Prostate gland (tissue), 2 donors: ENCODE measurements at regions not wholly inside any gene's neighbourhood (a gene's known extent, or its start where the extent isn't known, plus 50 kb on each side); places are given as distances from the start of the nearest gene placed in this dataset.

Source experiments
- DNase-seq: peaks from one replicate; pipeline ENCODE4 v3.0.0-alpha.2; 2019; ENCODE audit warnings: low spot score
- H3K27ac ChIP-seq, 2 donors: fragments of 200-600 bp; sonication (generic); 2 replicates each; pipeline ENCODE4 v1.5.1; 2017 to 2019
- H3K27me3 ChIP-seq: fragments of 200-600 bp; sonication (generic); replicated peaks from 2 replicates; pipeline ENCODE4 v1.5.1; 2019; ENCODE audit not compliant: insufficient read depth
- H3K36me3 ChIP-seq, 2 donors: fragments of 200-600 bp; sonication (generic); 1 replicate in 1 of 2; 2 replicates in 1 of 2; pipeline versions ENCODE4 v1.5.1 to v1.8.1; 2017 to 2019
- H3K4me1 ChIP-seq: fragments of 200-600 bp; sonication (generic); replicated peaks from 2 replicates; pipeline ENCODE4 v1.5.1; 2019
- H3K4me3 ChIP-seq, 2 donors: fragments of 200-600 bp; sonication (generic); 2 replicates each; pipeline ENCODE4 v1.5.1; 2017 to 2019
- H3K9me3 ChIP-seq: fragments of 200-600 bp; sonication (generic); 2 replicates; pipeline ENCODE4 v1.5.1; 2017
- CTCF ChIP-seq, 4 experiments: fragments of 200-600 bp in 2 of 4; fragments of 450-650 bp in 2 of 4; sonication (generic) in 2 of 4; IDR thresholded peaks; 1 replicate in 3 of 4; 2 replicates in 1 of 4; pipeline ENCODE4 v1.5.1; 2016 to 2019; ENCODE audit warnings: antibody characterized with exemption in 4 of 4, mild to moderate bottlenecking in 2 of 4, moderate library complexity in 2 of 4
- POLR2A ChIP-seq: fragments of 450-650 bp; IDR thresholded peaks from one replicate; pipeline ENCODE4 v1.6.1; 2016; ENCODE audit warnings: antibody characterized with exemption, mild to moderate bottlenecking
- POLR2AphosphoS5 ChIP-seq: sonication (generic); formaldehyde crosslinking; IDR thresholded peaks from one replicate; pipeline ENCODE4 v1.6.1; 2017; ENCODE audit warnings: antibody characterized with exemption
- WGBS: methylation state at CpG from one replicate; pipeline ENCODE4 v1.1.5; 2018; 5-methylcytosine and 5-hydroxymethylcytosine counted together
- intact Hi-C: fragments of 100-400 bp; cut with DNase I; formaldehyde crosslinking; loops from one replicate; pipeline ENCODE4 v1.14.2; 2022

- TF ChIP-seq POLR2AphosphoS5 (no peak), POLR2A (no peak), CTCF (IDR thresholded peaks at IDR 0.05) (no peak)
- DNase-seq = no peak
- H3K4me3 ChIP-seq = no peak overlapping the region
- H3K27me3 ChIP-seq = no peaks in the 10 kb centered on the region
- WGBS = 89% methylated on average over 4 of the region's 4 CpGs
- H3K9me3 ChIP-seq = no peaks in the 10 kb centered on the region
- no peaks in the 10 kb centered on the region for H3K4me1 ChIP-seq
- H3K36me3 ChIP-seq = no peaks in the 10 kb centered on the region
- intact Hi-C loops = no loop called here
- H3K27ac ChIP-seq = no peak overlapping the region
These were observed 315.6 kb upstream of the THBS1 start for GRCh38 chr15:39265261-39265660.

GRCh38 chr15:39266890-39267289, 314.0 kb upstream of the THBS1 start:
- WGBS = 44% methylated on average over 1 of the region's 1 CpG
- H3K36me3 ChIP-seq = no peaks in the 10 kb centered on the region
- no peak overlapping the region for H3K4me3 ChIP-seq
- no peaks in the 10 kb centered on the region for H3K4me1 ChIP-seq
- TF ChIP-seq POLR2A = no peak
- TF ChIP-seq POLR2AphosphoS5 = no peak
- TF ChIP-seq CTCF (IDR thresholded peaks at IDR 0.05) = no peak
- H3K27me3 ChIP-seq = no peaks in the 10 kb centered on the region
- H3K9me3 ChIP-seq = no peaks in the 10 kb centered on the region
- no peak overlapping the region for H3K27ac ChIP-seq
- intact Hi-C loops = no loop called here
- no peak for DNase-seq

- intact Hi-C loops = no loop called here
- WGBS = 95% methylated on average over 7 of the region's 7 CpGs
- TF ChIP-seq POLR2A = no peak
- no peak for TF ChIP-seq POLR2AphosphoS5
- TF ChIP-seq CTCF (IDR thresholded peaks at IDR 0.05) = no peak
- Histone ChIP-seq H3K4me3 (no peak overlapping the region), H3K9me3 (no peaks in the 10 kb centered on the region), H3K27ac (no peak overlapping the region), H3K4me1 (no peaks in the 10 kb centered on the region), H3K36me3 (no peaks in the 10 kb centered on the region), H3K27me3 (no peaks in the 10 kb centered on the region)
- no peak for DNase-seq
These were observed 313.2 kb upstream of the THBS1 start for GRCh38 chr15:39267685-39268084.

GRCh38 chr15:39269352-39269751, 311.5 kb upstream of the THBS1 start:
- DNase-seq = no peak
- intact Hi-C loops = no loop called here
- H3K4me3 ChIP-seq = no peak overlapping the region

More at GRCh38 chr15:39269352-39269751, 311.5 kb upstream of the THBS1 start:
- TF ChIP-seq CTCF (IDR thresholded peaks at IDR 0.05) = no peak
- no peak for TF ChIP-seq POLR2A
- TF ChIP-seq POLR2AphosphoS5 = no peak
- 65% methylated on average over 2 of the region's 2 CpGs for WGBS
- no peaks in the 10 kb centered on the region for H3K9me3 ChIP-seq
- H3K36me3 ChIP-seq = no peaks in the 10 kb centered on the region
- no peaks in the 10 kb centered on the region for H3K27me3 ChIP-seq
- peaks cover 3% of the 10 kb centered on the region for H3K4me1 ChIP-seq
- no peak overlapping the region for H3K27ac ChIP-seq
